HepG2 (cell line): ENCODE measurements at regions not wholly inside any gene's neighbourhood (a gene's known extent, or its start where the extent isn't known, plus 50 kb on each side); places are given as distances from the start of the nearest gene placed in this dataset.

Source experiments
- ATAC-seq: fragments of 200-7000 bp; cut with Tn5 transposase; 3 replicates; pipeline ENCODE4 v1.9.1; 2020; ENCODE audit warnings: mild to moderate bottlenecking, moderate library complexity
- BruUV-seq: library from RNA; stranded (reverse); fragments of 400-500 nt; replicated peaks from 2 replicates; lab custom pipeline; 2021; lab: Mats Ljungman, UMichigan
- CTCF ChIA-PET: fragments of 300-600 bp; formaldehyde crosslinking; extraction: SDS; loops from one replicate; lab custom pipeline; 2021; ENCODE audit warnings: low total read pairs, inconsistent platforms, low intra/inter-chr PET ratio; lab: Yijun Ruan, JAX
- POLR2A ChIA-PET: fragments of 350-600 bp; sonication (Branson Sonifier 250); formaldehyde crosslinking; loops from one replicate; lab custom pipeline; 2020; ENCODE audit warnings: antibody characterized with exemption, inconsistent platforms; lab: Yijun Ruan, JAX
- DNase-seq: peaks from one replicate; pipeline ENCODE4 v3.0.0-alpha.2; 2015; ENCODE audit warnings: low spot score
- FAIRE-seq: peaks from 3 replicates; lab custom pipeline; 2011; peaks lifted over from hg19 to GRCh38; lab: Jason Lieb, UNC
- H2AFZ ChIP-seq: one replicate; pipeline ENCODE4 v1.6.1; 2011; ENCODE audit warnings: low read length, inconsistent platforms
- H3K27ac ChIP-seq: fragments of 300-600 bp; 3 replicates; pipeline ENCODE4 v1.8.0; 2011; ENCODE audit warnings: mixed run types, mild to moderate bottlenecking, mixed read lengths, low read length, inconsistent platforms; ENCODE audit not compliant: insufficient read depth; ENCODE audit errors: extremely low read length
- H3K27me3 ChIP-seq, 2 experiments: fragments of 200-600 bp in 1 of 2; 2 replicates in 1 of 2; 3 replicates in 1 of 2; pipeline versions ENCODE4 v1.6.0 to v1.8.0; 2011; ENCODE audit warnings: low read length in 2 of 2, mild to moderate bottlenecking in 2 of 2, moderate library complexity in 2 of 2, inconsistent platforms in 1 of 2; ENCODE audit not compliant: insufficient read depth in 2 of 2, control insufficient read depth in 1 of 2
- H3K36me3 ChIP-seq, 2 experiments: fragments of 200-600 bp in 1 of 2; replicated peaks in 1 of 2; 2 replicates in 1 of 2; 3 replicates in 1 of 2; pipeline versions ENCODE4 v1.5.1 to v1.8.0; 2011; ENCODE audit warnings: low read length in 2 of 2, inconsistent platforms in 1 of 2; ENCODE audit not compliant: insufficient read depth in 2 of 2, control insufficient read depth in 1 of 2
- H3K4me1 ChIP-seq: 2 replicates; pipeline ENCODE4 v1.5.1; 2012; ENCODE audit warnings: low read length, inconsistent platforms; ENCODE audit not compliant: insufficient read depth
- H3K4me2 ChIP-seq: 2 replicates; pipeline ENCODE4 v1.6.0; 2011; ENCODE audit warnings: low read depth, low read length, inconsistent platforms
- H3K4me3 ChIP-seq, 3 experiments: fragments of 200-600 bp in 1 of 3; sonication (generic), shearing (Covaris generic) in 1 of 3; replicated peaks in 1 of 3; 2 replicates each; pipeline ENCODE4 v1.5.1; 2011 to 2016; ENCODE audit warnings: low read length in 3 of 3, inconsistent platforms in 2 of 3, low read depth in 2 of 3, mild to moderate bottlenecking in 2 of 3, control low read depth in 1 of 3, mixed read lengths in 1 of 3; ENCODE audit not compliant: insufficient read depth in 1 of 3
- H3K79me2 ChIP-seq: one replicate; pipeline ENCODE4 v1.6.1; 2011; ENCODE audit warnings: low read length, inconsistent platforms; ENCODE audit not compliant: insufficient read depth
- H3K9ac ChIP-seq: 2 replicates; pipeline ENCODE4 v1.6.0; 2011; ENCODE audit warnings: mild to moderate bottlenecking, low read depth, low read length, inconsistent platforms; ENCODE audit not compliant: insufficient read depth
- H3K9me3 ChIP-seq: 2 replicates; pipeline ENCODE4 v1.5.1; 2012; ENCODE audit warnings: mild to moderate bottlenecking, low read length
- H4K20me1 ChIP-seq: 2 replicates; pipeline ENCODE4 v1.6.0; 2011; ENCODE audit warnings: inconsistent platforms, mild to moderate bottlenecking, low read length, moderate library complexity; ENCODE audit not compliant: insufficient read depth
- ADNP ChIP-seq: sonication (generic); formaldehyde crosslinking; IDR thresholded peaks from 2 replicates; pipeline ENCODE4 v1.4.0; 2020; ENCODE audit warnings: missing genetic modification reagents
- GFI1 ChIP-seq: sonication (generic); formaldehyde crosslinking; IDR thresholded peaks from 2 replicates; pipeline ENCODE4 v1.5.0; 2020; ENCODE audit warnings: missing genetic modification reagents, mild to moderate bottlenecking, borderline replicate concordance
- JUNB ChIP-seq: sonication (generic); formaldehyde crosslinking; IDR thresholded peaks from 2 replicates; pipeline ENCODE4 v1.8.0; 2022; ENCODE audit warnings: missing genetic modification reagents, mild to moderate bottlenecking, borderline replicate concordance
- MAFG ChIP-seq: sonication (generic); formaldehyde crosslinking; IDR thresholded peaks from 2 replicates; pipeline ENCODE4 v1.5.1; 2020; ENCODE audit warnings: mild to moderate bottlenecking, missing genetic modification reagents
- REXO4 ChIP-seq: sonication (generic); formaldehyde crosslinking; IDR thresholded peaks from 2 replicates; pipeline ENCODE4 v1.8.0; 2022; ENCODE audit warnings: missing genetic modification reagents, mild to moderate bottlenecking, borderline replicate concordance
- RFX3 ChIP-seq: IDR thresholded peaks from 2 replicates; pipeline ENCODE4 v1.6.1; 2016; ENCODE audit warnings: missing biosample characterization, missing genetic modification reagents
- RXRB ChIP-seq: IDR thresholded peaks from 2 replicates; pipeline ENCODE4 v1.6.1; 2016; ENCODE audit warnings: borderline replicate concordance, missing genetic modification reagents, missing compliant biosample characterization
- SETDB1 ChIP-seq: sonication (generic); formaldehyde crosslinking; IDR thresholded peaks from 2 replicates; pipeline ENCODE4 v1.5.1; 2020; ENCODE audit warnings: missing genetic modification reagents, mild to moderate bottlenecking, borderline replicate concordance
- STAT5B ChIP-seq: sonication (generic); formaldehyde crosslinking; IDR thresholded peaks from 2 replicates; pipeline ENCODE4 v1.4.0; 2020; ENCODE audit warnings: missing genetic modification reagents
- ZNF34 ChIP-seq: sonication (generic); formaldehyde crosslinking; IDR thresholded peaks from 2 replicates; pipeline ENCODE4 v1.4.0; 2020; ENCODE audit warnings: mild to moderate bottlenecking, missing genetic modification reagents, borderline replicate concordance
- ZNF567 ChIP-seq: sonication (generic); formaldehyde crosslinking; IDR thresholded peaks from 2 replicates; pipeline ENCODE4 v1.8.1; 2023; ENCODE audit warnings: mild to moderate bottlenecking, missing genetic modification reagents, borderline replicate concordance
- ZNF569 ChIP-seq: sonication (generic); formaldehyde crosslinking; IDR thresholded peaks from 2 replicates; pipeline ENCODE4 v1.5.0; 2020; ENCODE audit warnings: mild to moderate bottlenecking, missing genetic modification reagents, moderate library complexity, borderline replicate concordance
- ZNF879 ChIP-seq: sonication (generic); formaldehyde crosslinking; IDR thresholded peaks from 2 replicates; pipeline ENCODE4 v1.8.1; 2023; ENCODE audit warnings: missing genetic modification reagents
- WGBS: methylation state at CpG from one replicate; pipeline ENCODE4 v1.1.6; 2017; ENCODE audit warnings: low lambda C conversion rate; 5-methylcytosine and 5-hydroxymethylcytosine counted together
- in situ Hi-C: cut with HindIII; loops from 2 replicates; pipeline ENCODE4 v1.10.0; 2017; ENCODE audit warnings: low pct_unique_long_range_greater_than_20kb; ENCODE audit not compliant: extremely low pct_ligation_motif_present
- intact Hi-C: fragments of 100-400 bp; cut with micrococcal nuclease; formaldehyde crosslinking; loops from one replicate; pipeline ENCODE4 v1.10.0; 2022; ENCODE audit not compliant: unreplicated experiment
- TF ChIP-seq, protein P1 (sequence below): IDR thresholded peaks from 2 replicates; pipeline ENCODE4 v1.6.1; 2012; ENCODE audit warnings: low read length, improper control_type of control experiment
- TF ChIP-seq, protein P2 (sequence below): sonication (generic); formaldehyde crosslinking; IDR thresholded peaks from 2 replicates; pipeline ENCODE4 v1.5.1; 2020; ENCODE audit warnings: mild to moderate bottlenecking, moderate library complexity, missing genetic modification reagents

DNA sequence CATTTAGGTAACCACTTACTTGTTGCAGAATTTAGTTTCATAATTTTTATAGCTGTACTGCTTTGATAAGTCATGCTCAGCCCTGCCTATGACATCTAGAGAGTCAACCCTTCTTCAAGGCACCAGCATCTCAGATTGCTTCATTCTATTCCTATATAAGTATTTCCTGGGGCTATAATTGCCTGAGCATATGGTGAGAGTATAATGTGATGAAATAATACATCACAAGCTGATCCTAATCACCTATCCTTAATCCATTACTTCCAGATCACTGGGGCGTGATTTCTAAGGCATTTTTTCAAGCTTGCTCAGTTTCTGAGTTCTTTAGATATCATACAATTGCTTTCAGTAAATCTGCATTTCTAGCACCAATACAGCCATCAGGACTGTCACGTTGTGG, 200.0 kb upstream of the NPY2R start:
- Histone ChIP-seq H3K4me1 (no peaks in the 10 kb centered on the region), H2AFZ (no peak overlapping the region), H3K79me2 (no peaks in the 10 kb centered on the region), H3K27me3 (no peaks in the 10 kb centered on the region), H3K4me3 (no peak overlapping the region), H3K9ac (no peak overlapping the region), H3K9me3 (no peaks in the 10 kb centered on the region), H3K27ac (no peak overlapping the region), H3K4me2 (no peak overlapping the region), H4K20me1 (no peaks in the 10 kb centered on the region), H3K36me3 (no peaks in the 10 kb centered on the region)
- intact Hi-C loops (no loop called here), in situ Hi-C loops (no loop called here)
- DNase-seq (no peak), FAIRE-seq (no peak), ATAC-seq (no peak)
- ChIA-PET POLR2A (no interaction called here), CTCF (no interaction called here)
- 0% methylated on average over 2 of the region's 2 CpGs for WGBS
- no TSS peak for BruUV-seq
- TF ChIP-seq SETDB1 (no peak), ZNF34 (no peak), MAFG (CRISPR knock-in tag) (no peak), RXRB (no peak), STAT5B (CRISPR knock-in tag) (no peak), ZNF569 (CRISPR knock-in tag) (no peak), GFI1 (CRISPR knock-in tag) (no peak), REXO4 (CRISPR knock-in tag) (no peak), ADNP (CRISPR knock-in tag) (no peak), RFX3 (CRISPR knock-in tag) (no peak), JUNB (CRISPR knock-in tag) (no peak), ZNF567 (no peak), ZNF879 (CRISPR knock-in tag) (no peak)
- TF ChIP-seq, protein P1, sequence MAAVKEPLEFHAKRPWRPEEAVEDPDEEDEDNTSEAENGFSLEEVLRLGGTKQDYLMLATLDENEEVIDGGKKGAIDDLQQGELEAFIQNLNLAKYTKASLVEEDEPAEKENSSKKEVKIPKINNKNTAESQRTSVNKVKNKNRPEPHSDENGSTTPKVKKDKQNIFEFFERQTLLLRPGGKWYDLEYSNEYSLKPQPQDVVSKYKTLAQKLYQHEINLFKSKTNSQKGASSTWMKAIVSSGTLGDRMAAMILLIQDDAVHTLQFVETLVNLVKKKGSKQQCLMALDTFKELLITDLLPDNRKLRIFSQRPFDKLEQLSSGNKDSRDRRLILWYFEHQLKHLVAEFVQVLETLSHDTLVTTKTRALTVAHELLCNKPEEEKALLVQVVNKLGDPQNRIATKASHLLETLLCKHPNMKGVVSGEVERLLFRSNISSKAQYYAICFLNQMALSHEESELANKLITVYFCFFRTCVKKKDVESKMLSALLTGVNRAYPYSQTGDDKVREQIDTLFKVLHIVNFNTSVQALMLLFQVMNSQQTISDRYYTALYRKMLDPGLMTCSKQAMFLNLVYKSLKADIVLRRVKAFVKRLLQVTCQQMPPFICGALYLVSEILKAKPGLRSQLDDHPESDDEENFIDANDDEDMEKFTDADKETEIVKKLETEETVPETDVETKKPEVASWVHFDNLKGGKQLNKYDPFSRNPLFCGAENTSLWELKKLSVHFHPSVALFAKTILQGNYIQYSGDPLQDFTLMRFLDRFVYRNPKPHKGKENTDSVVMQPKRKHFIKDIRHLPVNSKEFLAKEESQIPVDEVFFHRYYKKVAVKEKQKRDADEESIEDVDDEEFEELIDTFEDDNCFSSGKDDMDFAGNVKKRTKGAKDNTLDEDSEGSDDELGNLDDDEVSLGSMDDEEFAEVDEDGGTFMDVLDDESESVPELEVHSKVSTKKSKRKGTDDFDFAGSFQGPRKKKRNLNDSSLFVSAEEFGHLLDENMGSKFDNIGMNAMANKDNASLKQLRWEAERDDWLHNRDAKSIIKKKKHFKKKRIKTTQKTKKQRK: no peak
- TF ChIP-seq, protein P2, sequence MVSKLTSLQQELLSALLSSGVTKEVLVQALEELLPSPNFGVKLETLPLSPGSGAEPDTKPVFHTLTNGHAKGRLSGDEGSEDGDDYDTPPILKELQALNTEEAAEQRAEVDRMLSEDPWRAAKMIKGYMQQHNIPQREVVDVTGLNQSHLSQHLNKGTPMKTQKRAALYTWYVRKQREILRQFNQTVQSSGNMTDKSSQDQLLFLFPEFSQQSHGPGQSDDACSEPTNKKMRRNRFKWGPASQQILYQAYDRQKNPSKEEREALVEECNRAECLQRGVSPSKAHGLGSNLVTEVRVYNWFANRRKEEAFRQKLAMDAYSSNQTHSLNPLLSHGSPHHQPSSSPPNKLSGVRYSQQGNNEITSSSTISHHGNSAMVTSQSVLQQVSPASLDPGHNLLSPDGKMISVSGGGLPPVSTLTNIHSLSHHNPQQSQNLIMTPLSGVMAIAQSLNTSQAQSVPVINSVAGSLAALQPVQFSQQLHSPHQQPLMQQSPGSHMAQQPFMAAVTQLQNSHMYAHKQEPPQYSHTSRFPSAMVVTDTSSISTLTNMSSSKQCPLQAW (CRISPR knock-in tag): no peak
